ENCODE measurements at regions not wholly inside any gene's neighbourhood (a gene's known extent, or its start where the extent isn't known, plus 50 kb on each side); places are given as distances from the start of the nearest gene placed in this dataset.

DNA sequence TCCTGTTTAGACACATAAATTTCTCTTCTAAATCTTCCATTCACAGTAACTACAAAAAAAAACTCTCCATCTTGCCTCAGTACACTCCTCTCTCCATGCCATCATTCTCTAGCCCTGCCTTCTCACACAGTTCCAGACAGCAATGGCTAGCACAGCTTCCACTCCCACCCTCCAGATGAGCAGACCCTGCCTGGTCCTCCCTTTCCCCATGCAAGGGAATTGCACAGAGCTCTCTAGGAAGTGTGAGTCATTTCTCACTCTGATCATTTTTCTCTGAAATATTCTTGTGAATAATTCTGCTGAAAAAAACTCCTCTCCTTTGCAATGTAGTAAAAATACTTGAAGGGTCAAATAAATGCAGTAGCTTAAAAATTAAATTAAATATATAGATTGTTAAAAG lies 170.6 kb downstream of the BMP4 start:
- no peak overlapping the region for H3K4ac ChIP-seq (replicated peaks; ENCODE audit: insufficient read length, low read depth, low read length)

More for the DNA sequence above, 170.6 kb downstream of the BMP4 start:
- H3K9me3 ChIP-seq (ENCODE audit: insufficient read depth in 2 of 2, low read depth in 1 of 2, low read length in 1 of 2) = no peaks in the 10 kb centered on the region
- H3K14ac ChIP-seq (ENCODE audit: insufficient read length) = no peak overlapping the region
- H4K20me1 ChIP-seq (replicated peaks in 1 of 2; ENCODE audit: control insufficient read depth in 1 of 2, insufficient read depth in 2 of 2, low read length in 2 of 2) = no peaks in the 10 kb centered on the region
- no peaks in the 10 kb centered on the region for H3K27me3 ChIP-seq (replicated peaks in 1 of 4; ENCODE audit: control insufficient read depth in 3 of 4, extremely low read depth in 1 of 4, insufficient read depth in 3 of 4, low read length in 3 of 4)
- no peak overlapping the region for H4K91ac ChIP-seq (replicated peaks; ENCODE audit: insufficient read length, low read length)
- no peak overlapping the region for H2BK15ac ChIP-seq (ENCODE audit: low read length)
- no peak for TF ChIP-seq TAF1 (IDR thresholded peaks at IDR 0.05; ENCODE audit: low read depth, low read length)
- TF ChIP-seq, protein P1, sequence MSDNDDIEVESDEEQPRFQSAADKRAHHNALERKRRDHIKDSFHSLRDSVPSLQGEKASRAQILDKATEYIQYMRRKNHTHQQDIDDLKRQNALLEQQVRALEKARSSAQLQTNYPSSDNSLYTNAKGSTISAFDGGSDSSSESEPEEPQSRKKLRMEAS (IDR thresholded peaks at IDR 0.05) = no peak
- no peak for TF ChIP-seq SIRT6 (IDR thresholded peaks at IDR 0.05; ENCODE audit: low read length)
- no peak for TF ChIP-seq NANOG (IDR thresholded peaks at IDR 0.05; ENCODE audit: insufficient read depth, low read depth, low read length, poor library complexity, severe bottlenecking)
- no peak for TF ChIP-seq KDM4A (IDR thresholded peaks at IDR 0.05; ENCODE audit: low read depth, low read length, severe bottlenecking)
- no peak for TF ChIP-seq KDM1A (IDR thresholded peaks at IDR 0.05; ENCODE audit: borderline replicate concordance, low read length)
- ChIA-PET CTCF (ENCODE audit: partially characterized antibody) (interaction anchor here (0.6 to 1.6 kb wide), 3 partner anchors 13 to 518 kb away, joined by 3 to 4 read pairs (median 4); no protein-coding TSS in a partner anchor), POLR2A (ENCODE audit: partially characterized antibody) (no interaction called here)
- no peak overlapping the region for H2BK12ac ChIP-seq (ENCODE audit: low read depth, low read length)
- DNase-seq (ENCODE audit: low read depth in 1 of 2, low spot score in 2 of 2) = no peak
- H3K23me2 ChIP-seq (ENCODE audit: low read depth, low read length) = no peaks in the 10 kb centered on the region
- H3K9ac ChIP-seq (replicated peaks in 1 of 4; ENCODE audit: extremely low read depth in 1 of 4, low read depth in 3 of 4, low read length in 3 of 4) = no peak overlapping the region
- H3K23ac ChIP-seq (ENCODE audit: insufficient read length) = no peak overlapping the region
- no peaks in the 10 kb centered on the region for H3K36me3 ChIP-seq (ENCODE audit: control insufficient read depth in 2 of 4, insufficient read depth in 4 of 4, low read length in 3 of 4)
- no peak overlapping the region for H2AK5ac ChIP-seq (ENCODE audit: low read depth, low read length)
- no peak overlapping the region for H3K4me3 ChIP-seq (ENCODE audit: extremely low read depth in 1 of 4, insufficient read depth in 2 of 4, low read depth in 3 of 4, low read length in 4 of 4)
- H4K8ac ChIP-seq (ENCODE audit: extremely low read depth, insufficient read depth, low read length) = no peak overlapping the region
- no peaks in the 10 kb centered on the region for H3K4me1 ChIP-seq (replicated peaks in 1 of 4; ENCODE audit: control insufficient read depth in 3 of 4, insufficient read depth in 4 of 4, low read length in 3 of 4)
- no peak overlapping the region for H2BK20ac ChIP-seq (ENCODE audit: low read length)
- H4K5ac ChIP-seq (ENCODE audit: insufficient read length, low read depth, low read length) = no peak overlapping the region
- no peak overlapping the region for H3K18ac ChIP-seq (ENCODE audit: extremely low read depth, low read length)
- no peak for FAIRE-seq
- H2AFZ ChIP-seq (ENCODE audit: low read length) = no peak overlapping the region
- no peak overlapping the region for H3K4me2 ChIP-seq (ENCODE audit: insufficient read depth in 1 of 2, low read depth in 2 of 2, low read length in 2 of 2)
- H3K56ac ChIP-seq (replicated peaks; ENCODE audit: insufficient read length, low read depth, low read length) = no peak overlapping the region
- no peaks in the 10 kb centered on the region for H3K79me2 ChIP-seq (ENCODE audit: control insufficient read depth in 1 of 2, insufficient read depth in 2 of 2, low read length in 2 of 2)
- H3K79me1 ChIP-seq (ENCODE audit: low read depth, low read length) = no peaks in the 10 kb centered on the region
- H2BK5ac ChIP-seq (ENCODE audit: low read depth, low read length) = no peak overlapping the region
- no peak overlapping the region for H2BK120ac ChIP-seq (replicated peaks; ENCODE audit: low read depth, low read length)
- H3K27ac ChIP-seq (ENCODE audit: low read depth, low read length) = no peak overlapping the region

Data from H1 (cell line).